Activated naive CD4-positive, alpha-beta T cell (primary cell): ENCODE measurements at regions not wholly inside any gene's neighbourhood (a gene's known extent, or its start where the extent isn't known, plus 50 kb on each side); places are given as distances from the start of the nearest gene placed in this dataset.
"Not testable (repeated sequence)": the region's sequence is repeated elsewhere in the genome, so short reads cannot be mapped to it uniquely, and the experiment has no call there.

Experiments used
- DNase-seq, 4 experiments: peaks; one replicate each; lab custom pipeline; 2025; lab: John Stamatoyannopoulos, UW

DNA sequence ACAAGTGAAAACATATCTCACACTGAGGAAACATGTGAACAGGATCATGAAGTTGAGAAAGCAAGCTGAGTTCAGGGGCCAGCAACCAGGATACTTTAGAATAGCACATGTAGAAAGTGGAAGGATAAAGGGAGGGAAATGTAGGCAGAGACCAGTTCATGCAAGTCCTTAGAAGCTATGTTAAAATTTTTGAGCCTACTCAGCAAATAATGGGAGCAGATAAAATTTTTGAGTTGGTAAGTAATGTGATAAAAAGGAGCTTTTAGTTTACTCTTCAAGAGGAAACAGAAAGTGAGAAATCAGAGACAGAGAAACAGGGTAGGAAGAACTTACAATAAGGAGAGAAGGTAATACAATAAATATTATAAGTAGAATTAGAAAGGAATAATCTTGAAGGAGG lies 105.6 kb upstream of the ZBTB20 start:
- no peak for DNase-seq

DNA sequence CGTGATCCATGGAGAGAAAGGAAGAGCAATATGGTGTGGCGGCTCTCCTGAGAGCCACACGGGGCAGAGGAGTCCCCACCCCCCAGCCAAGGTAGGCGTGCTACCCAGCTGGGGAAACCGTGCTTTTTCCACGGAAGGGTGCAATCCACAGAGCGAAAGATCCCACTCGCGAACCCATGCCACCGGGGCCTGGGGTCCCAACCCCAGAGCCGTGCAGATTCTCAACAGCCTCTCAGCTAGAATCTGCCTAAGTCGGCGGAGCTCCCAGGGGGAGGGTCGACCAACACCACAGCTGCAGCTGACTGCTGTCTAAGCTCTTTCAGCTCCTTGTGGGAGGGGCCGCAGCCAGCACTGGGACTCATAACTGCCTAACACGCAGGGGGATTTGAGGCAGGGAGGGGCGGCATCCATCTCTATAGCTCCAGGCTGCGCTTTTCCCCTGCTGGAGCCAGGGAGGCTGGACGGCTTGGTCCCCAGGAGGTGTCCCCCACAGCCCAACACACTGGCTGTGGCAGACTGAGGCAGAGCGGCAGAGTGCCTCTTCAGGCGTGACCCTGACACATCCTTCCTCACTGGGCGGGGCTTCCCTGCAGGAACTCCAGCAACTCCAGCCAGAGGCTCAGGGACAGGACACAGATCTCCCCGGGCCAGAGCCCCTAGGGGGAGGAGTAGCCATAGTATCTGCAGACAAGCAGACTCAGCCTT lies 107.6 kb upstream of the ZBTB20 start:
- DNase-seq = no peak

DNA sequence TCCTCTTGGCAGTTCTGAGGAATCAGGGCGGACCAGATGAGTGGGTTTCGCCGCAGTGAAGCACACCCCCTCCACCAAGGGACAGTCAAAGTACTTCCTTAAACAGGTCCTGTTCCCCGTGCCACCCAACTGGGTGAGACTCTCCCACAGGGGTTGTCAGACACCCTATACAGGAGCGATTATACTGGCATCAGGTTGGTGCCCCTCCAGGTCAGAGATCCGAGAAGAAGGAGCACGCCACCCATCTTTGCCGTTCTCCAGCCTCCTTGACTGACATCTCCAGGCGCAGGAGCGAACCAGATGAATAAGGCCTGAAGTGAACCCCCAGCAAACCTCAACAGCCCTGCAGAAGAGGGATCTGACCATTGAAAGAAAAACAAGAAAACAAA lies 108.1 kb upstream of the ZBTB20 start:
- no peak for DNase-seq

DNA sequence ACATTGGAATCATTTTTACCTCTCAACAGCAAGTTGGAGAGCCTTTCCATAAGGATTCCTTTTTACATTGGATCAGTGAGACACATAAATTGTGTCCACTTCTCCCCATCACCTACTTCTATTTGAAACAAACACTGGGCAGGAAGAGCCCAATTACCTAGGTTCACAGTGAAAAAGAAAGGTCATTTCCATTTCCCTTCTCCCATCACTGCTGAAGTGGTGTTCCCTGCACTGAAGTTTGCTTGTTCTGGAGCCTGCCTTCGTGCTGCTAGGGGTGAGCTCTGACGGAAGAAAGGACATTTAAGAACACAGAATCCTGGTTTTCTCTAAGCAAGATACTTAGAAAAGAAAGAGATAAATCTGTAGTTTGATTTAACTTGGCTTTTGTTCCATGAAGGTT lies 123.8 kb upstream of the ZBTB20 start:
- DNase-seq = no peak

DNA sequence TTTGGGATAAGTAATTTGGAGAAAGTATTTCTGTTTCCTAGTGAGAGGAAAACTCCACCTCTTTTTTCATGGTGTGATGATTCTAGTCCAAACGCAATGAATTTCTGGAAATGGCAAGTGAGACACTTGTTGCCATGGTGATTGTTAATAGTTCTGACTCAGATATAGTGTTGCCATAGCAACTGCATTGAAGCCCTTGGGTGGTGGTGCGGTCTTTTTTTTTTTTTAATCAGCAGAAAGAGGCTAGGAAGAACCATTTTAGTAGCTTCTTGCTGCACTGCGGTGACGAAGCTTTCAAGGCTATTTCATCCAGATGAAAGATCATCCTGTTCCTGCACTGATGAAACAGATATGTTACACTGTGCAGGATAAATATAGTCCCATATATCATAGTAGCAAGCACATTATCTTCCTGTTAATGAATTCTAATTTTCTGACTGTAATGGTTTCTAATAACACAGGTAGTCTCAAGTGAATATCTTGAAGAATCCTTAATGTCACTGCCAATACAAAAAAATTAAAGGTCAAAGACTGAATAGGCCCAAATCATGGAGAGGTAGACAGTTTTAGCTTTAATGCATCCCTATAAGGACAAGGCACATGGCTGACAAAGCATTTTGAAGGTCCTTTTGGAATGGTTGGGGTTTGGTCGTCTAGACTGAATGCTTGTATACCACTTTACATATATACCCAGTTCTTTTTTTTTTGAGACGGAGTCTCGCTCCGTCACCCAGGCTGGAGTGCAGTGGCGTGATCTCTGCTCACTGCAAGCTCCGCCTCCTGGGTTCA lies 125.1 kb upstream of the ZBTB20 start:
- no peak for DNase-seq

DNA sequence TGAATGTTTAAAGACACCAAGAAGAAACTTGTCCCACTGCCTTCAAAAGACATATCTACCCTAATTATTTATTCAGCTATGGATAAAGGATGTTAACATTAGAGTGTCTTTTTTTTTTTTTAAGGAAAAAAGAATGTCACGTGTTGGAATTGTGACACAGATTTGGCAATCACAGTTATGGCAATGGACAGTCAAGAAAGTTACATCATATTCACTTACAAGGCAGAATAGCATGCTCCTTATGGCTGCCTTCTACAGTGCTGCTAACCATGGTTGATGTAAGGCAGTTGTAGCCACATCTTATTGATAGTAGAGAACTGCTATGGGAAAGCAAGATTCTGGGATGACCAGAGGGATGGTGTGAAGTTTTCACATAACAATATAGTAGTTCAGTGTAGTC lies 128.8 kb upstream of the ZBTB20 start:
- no peak for DNase-seq

DNA sequence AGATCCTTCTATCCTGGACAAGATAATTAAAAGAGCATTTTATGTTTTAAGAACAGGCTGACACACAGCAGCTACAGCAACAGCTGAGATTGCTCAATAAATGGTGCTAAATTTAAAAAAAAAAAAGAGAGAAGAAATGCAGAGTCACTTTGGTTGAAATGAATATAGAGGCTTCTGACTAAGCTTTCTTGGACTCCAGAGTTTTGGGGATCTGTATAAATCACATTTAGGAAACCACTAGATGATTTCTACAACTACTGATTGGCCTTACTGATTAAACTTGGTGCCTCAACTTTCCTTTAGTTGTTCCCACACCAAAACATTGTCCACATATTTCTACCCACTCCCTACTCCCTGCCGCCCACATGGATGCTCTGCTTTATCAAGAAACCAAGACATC lies 132.9 kb upstream of the ZBTB20 start:
- no peak for DNase-seq

DNA sequence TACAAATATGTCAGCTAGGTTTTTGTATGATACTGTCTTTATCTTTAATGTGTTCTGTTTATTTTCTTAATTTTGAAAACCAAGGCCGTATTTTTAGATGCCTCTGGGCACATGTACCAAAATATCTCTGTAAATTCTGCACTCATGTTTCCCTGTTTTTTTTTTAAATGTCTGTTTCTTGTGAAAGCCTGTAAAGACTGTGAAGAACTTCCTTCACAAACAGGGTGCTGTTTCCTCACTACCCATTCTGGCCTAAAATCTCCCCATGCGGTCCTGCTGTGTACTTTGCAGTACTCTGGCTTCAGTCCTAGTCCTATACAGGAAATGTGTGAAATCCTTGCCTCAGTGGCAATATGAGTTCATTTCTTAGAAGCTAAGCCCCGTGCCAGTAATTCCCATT lies 133.4 kb upstream of the ZBTB20 start:
- no peak for DNase-seq

DNA sequence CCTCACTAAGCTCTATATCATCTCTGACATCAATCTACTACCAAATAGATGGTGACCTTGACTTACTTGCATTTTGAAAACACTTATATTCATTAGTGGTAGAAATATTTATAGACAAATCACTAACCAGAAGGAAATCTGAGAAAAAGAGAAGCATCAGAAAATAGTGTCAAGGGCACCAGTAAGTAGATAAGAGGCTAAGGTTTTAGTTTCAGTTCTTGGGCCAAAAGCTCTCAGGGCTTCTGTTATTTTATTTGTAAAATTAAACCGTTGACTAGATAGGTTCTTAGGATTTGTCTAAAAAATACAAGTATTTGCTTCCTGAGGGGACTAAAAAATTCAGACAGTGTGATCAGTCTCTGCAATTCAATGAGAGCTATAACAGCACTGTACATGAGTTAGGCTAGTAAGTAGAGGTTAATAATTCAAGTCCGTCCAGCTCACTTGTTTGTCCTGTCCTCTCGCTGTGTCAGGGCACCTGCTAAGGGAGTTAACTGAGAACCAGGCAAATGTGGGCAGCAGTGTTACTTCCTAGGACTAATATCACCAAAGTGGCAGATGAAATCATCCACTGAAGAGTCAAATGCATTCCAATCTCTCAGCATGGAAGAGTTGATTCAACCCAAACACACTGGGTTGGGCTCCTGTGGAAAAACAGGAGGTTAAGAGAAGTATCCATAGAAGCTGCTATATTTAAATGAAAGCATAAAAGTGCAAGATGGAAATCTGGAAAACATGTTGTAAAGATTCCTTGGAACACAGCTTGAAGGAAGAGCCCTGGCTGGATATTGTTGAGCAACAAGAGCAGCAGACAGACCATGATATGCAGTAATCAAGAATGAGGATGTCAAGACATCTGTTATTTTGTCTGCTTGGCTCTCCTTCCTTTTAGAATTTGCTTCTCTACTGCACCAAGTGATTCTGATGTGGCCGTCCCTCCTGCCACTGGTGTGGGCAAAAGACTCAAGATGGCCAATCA lies 134.9 kb upstream of the ZBTB20 start:
- DNase-seq = no peak

DNA sequence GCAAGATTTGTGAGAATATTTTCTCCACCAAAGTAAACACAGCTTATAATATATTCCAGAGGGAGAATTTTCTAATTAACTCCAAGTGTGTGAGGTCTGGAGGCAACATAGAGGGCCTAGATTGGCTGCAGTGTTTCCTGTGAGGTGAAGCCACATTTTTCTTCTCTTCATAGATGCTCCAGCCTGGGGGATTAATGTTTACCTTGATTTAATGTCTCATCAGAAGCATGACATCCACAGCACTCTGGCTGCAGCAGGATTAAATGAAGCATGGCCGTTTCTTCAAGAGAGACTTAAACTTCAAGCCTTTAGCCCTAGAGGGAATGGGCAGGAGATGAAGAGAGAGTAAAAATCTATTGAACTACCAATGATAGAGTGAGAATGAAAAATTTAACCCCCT lies 137.9 kb upstream of the ZBTB20 start:
- no peak for DNase-seq

DNA sequence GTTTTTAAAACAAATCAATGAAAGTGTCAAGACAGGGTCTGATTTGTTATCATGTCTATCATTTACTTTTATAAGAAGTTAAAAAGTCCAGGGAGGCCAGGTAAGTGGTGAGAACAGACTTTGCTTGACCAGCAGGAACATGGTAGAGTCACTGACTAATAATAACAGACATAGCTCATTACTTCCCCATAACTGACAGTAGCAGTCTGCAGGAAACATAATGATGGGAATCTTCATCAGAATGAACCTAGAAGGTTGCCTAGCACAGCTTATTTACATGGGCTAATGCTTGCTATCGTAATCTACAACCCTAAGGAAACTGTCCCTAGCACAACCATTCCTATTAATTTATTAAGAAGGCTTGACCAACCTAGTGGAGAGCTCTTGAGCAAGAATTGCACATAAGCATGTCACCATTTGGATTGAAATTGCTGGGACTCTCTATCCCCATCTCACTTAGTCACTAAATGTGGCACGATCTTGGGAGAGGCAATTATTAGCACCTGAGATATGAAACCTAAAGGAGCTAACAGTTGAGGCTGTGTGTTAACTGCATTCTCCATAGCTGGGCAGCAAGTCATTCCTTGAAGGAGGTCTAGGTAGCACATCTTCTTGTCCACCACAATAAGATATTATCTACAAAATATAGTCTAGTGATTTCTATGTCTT lies 139.6 kb upstream of the ZBTB20 start:
- no peak for DNase-seq

DNA sequence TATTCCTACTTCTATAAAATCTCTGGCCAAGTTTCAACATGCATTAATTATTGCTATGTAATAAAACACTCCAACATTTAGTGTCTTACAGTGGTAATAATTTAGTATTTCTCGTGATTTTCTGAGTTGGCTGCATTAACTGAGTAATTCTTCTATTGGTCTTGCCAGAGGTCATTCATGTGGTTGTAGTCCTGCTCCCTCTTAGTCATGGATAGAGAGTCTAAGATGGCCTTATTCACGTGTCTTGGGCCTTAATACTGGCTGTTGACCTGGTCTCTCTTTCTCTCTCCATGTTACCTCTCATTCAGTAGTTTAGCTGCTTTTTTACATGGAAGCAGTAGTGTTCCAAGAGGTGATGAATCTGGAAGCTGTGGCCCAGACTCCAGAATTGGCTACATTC lies 140.1 kb upstream of the ZBTB20 start:
- no peak for DNase-seq

DNA sequence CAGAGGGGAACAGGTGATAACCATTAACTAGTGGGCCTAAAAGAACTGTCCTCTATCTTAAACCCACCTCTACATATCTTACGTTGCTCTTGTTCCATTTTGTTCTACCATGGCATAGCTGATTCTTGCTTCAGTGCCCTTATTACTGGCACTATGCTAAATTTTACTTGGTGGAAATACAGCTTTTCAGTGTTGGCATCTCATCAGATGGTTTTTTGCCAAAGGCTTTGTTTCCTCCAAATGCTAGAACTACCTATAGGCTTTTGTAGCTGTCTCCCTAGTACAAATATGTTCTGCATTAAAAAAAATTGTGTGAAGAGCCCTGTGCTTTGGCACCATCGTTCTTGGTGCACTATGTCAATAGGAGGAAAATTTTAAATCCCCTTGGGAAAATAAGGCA lies 145.0 kb upstream of the ZBTB20 start:
- DNase-seq = no peak

DNA sequence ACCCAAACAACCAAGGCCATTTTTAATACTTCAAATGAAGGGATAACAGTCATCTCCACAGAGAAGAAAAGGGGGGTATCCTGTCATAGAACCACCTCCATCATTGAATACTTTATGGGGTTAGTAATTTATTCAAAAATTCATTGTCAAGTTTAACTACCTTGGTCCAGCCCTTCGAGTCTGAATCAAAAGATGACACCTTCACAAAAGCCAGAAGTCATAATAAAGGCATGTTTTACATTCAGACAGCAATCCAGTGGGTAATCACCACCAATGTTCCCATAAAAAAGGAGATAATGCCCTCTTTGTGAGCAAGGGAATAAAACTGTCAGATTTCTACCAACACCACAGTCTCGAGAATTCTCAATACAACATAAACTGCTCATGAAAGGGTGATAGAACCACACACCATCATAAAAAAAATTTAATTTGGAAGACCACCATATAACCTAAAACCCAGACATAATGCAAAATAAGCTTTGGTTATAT lies 145.6 kb upstream of the ZBTB20 start:
- DNase-seq = no peak

DNA sequence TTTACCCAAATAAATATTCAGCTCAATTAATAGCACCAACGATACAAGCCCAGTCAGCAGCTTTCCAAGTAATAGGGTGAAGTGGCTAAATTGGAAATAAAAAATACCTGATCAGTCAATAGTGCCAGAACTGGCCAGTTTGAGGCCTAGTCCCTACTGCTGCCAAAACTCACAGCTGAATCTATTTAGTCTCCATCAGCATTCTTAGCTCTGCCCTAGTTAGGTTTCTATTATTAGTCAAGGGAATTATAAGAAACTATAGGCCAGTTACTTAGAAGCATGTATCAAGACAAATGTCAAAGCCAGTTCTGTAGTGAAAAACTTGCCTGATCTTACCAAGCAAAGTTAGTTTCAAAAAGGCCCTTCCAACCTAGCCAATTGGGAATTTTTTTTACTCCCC lies 146.2 kb upstream of the ZBTB20 start:
- no peak for DNase-seq

DNA sequence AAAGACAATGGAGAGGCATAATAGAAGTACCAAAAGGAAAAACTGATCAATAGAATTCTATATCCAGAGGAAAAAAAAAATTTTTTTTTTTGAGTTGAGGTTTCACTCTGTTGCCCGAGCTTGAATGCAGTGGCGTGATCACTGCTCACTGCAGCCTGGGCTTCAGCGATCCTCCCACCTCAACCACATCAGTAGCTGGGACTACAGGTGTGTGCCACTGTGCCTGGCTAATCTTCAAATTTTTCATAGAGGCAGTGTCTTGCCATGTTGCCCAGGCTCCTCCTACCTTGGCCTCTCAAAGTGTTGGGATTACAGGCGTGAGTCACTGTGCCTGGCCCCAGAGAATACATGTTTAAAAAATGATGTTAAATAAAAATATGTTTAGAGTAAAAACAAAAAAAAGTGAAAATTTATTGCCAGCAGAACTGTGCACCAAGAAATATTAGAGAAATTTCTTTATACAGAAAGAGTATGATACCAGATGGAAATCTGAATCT lies 154.3 kb upstream of the ZBTB20 start:
- DNase-seq = no peak

DNA sequence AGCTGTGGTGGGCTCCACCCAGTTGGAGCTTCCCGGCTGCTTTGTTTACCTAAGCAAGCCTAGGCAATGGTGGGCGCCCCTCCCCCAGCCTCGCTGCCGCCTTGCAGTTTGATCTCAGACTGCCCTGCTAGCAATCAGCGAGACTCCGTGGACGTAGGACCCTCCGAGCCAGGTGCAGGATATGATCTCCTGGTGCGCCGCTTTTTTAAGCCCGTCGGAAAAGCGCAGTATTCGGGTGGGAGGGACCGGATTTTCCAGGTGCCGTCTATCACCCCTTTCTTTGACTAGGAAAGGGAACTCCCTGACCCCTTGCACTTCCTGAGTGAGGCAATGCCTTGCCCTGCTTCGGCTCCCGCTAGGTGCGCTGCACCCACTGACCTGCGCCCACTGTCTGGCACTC lies 170.9 kb upstream of the ZBTB20 start:
- not testable (repeated sequence) for DNase-seq

DNA sequence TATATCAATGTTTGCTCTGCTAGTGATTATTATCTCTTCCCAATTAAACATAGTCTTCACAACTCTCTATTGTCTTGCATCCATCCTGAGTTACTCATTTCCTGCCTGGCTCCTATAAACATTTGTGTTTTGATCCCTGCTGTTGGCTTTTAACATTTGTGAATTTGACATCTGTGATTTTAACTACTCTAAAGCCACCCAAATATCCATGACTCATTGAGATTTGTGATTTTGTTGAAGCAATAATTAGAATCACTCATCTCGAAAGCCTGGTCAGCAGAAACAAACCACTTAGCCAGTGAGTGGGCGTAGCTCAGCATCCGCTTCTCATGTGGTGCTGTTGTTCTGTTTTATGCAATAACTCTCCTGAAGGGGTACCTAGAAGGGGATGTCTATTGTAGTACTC lies 174.3 kb upstream of the ZBTB20 start:
- no peak for DNase-seq

DNA sequence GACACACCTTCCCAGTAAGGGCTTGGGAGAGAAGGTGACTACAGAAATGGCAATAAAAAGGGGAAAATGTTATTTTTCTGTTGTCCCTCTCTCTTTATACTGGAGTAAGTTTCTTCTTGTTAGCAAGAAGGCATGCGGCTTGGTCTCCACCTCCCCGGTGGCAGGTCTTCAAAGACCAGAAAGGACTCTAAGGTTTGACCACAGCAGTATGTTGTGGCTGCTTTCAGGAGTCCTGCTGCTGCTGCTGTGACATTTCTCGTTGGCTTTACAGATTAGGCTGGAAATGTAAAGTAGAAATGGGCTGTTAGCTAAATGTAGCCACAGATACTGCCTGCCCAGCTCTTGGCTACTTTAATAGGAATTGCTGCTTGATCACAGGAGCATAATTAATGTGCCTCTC lies 175.8 kb upstream of the ZBTB20 start:
- no peak for DNase-seq

DNA sequence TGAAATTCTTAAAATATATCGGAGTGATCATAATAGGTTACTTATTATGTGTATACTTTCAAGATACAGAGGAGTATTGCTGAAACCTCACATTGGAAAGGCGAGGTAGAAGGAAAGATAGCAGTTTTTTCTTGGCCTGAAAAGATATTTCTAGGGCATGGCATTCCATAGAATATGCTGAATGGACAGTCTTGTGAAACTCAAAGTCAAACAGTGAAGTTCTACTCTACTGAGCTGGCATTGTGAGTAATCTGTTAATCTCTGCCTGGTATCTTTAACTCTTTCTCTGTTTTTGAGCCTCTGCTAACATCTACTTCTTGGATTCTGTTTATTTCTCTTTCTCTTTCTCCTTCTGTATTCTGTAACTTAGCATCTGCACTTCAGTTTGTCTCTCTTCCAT lies 176.3 kb upstream of the ZBTB20 start:
- no peak for DNase-seq

DNA sequence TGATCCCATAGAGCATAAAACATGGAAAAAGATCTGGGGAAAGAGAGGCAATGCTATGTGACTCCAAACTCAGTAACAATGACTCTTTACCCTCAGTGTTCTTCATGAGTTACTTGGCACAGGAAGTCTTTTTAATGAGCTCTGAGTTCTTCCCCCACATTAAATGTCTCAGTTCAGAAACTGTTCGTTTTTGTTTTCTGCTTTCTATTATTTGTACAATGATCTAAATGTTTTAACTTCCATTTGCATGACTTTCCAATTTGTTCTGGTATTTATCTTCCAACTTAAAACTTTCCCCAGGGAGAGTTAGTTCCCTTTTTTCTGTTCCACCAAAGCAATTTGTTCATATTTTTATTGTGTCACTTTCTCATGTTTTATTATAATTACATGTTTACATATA lies 177.0 kb upstream of the ZBTB20 start:
- DNase-seq = no peak

DNA sequence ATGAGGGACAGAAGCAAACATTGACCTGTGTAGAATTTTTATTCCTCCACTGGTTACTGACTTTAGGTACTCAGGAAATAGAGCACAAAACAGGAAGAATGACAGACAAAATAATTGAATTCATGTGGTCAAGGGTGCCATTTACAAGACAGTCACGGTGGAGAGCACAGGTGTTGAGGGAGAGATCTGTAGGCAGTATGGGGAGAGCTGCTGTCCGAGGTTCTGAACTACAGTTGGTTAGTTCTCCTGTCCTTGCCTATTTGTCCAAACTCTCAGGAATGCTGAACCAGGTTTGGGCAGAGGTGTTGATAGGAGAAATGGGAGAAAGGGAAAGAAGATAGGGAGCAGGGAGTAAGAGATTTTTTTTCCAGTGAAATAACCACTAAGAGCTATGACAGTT lies 178.5 kb upstream of the ZBTB20 start:
- DNase-seq = no peak
